HEK293T (cell line): ENCODE measurements at regions not wholly inside any gene's neighbourhood (a gene's known extent, or its start where the extent isn't known, plus 50 kb on each side); places are given as distances from the start of the nearest gene placed in this dataset.

ENCODE experiments used
- CTCF ChIA-PET: fragments of 350-600 bp; formaldehyde crosslinking; extraction: SDS; loops from one replicate; lab custom pipeline; 2021; ENCODE audit warnings: antibody characterized with exemption, inconsistent platforms; lab: Yijun Ruan, JAX
- POLR2A ChIA-PET: fragments of 350-600 bp; formaldehyde crosslinking; extraction: SDS; loops from one replicate; lab custom pipeline; 2020; ENCODE audit warnings: antibody characterized with exemption, inconsistent platforms; lab: Yijun Ruan, JAX
- DNase-seq: peaks from one replicate; pipeline ENCODE4 v3.0.0; 2012; ENCODE audit warnings: mixed read lengths; ENCODE audit errors: extremely low spot score
- ARNT ChIP-seq: fragments of 450-650 bp; IDR thresholded peaks from 2 replicates; pipeline ENCODE4 v1.6.1; 2017; ENCODE audit warnings: mild to moderate bottlenecking
- BHLHE40 ChIP-seq: fragments of 450-650 bp; IDR thresholded peaks from 2 replicates; pipeline ENCODE4 v1.6.1; 2016; ENCODE audit warnings: mild to moderate bottlenecking, moderate library complexity, borderline replicate concordance
- CTBP1 ChIP-seq: fragments of 450-650 bp; IDR thresholded peaks from 2 replicates; pipeline ENCODE4 v1.6.1; 2016; ENCODE audit warnings: borderline replicate concordance
- ELF4 ChIP-seq: fragments of 450-650 bp; IDR thresholded peaks from 2 replicates; pipeline ENCODE4 v1.6.1; 2017; ENCODE audit warnings: antibody characterized with exemption
- FOXA1 ChIP-seq: fragments of 450-650 bp; IDR thresholded peaks from 2 replicates; pipeline ENCODE4 v1.6.1; 2016; ENCODE audit warnings: mild to moderate bottlenecking
- FOXK2 ChIP-seq: fragments of 450-650 bp; IDR thresholded peaks from 2 replicates; pipeline ENCODE4 v1.6.1; 2016; ENCODE audit warnings: mild to moderate bottlenecking
- FOXM1 ChIP-seq: fragments of 450-650 bp; IDR thresholded peaks from 2 replicates; pipeline ENCODE4 v1.6.1; 2017; ENCODE audit warnings: mild to moderate bottlenecking, borderline replicate concordance
- HDGF ChIP-seq: fragments of 450-650 bp; IDR thresholded peaks from 2 replicates; pipeline ENCODE4 v1.6.1; 2017; ENCODE audit warnings: antibody characterized with exemption, borderline replicate concordance
- L3MBTL2 ChIP-seq: fragments of 450-650 bp; conservative IDR thresholded peaks from 2 replicates; pipeline ENCODE4 v1.6.1; 2016; ENCODE audit warnings: mild to moderate bottlenecking
- LEF1 ChIP-seq: fragments of 450-650 bp; IDR thresholded peaks from 2 replicates; pipeline ENCODE4 v1.6.1; 2017; ENCODE audit warnings: mild to moderate bottlenecking, borderline replicate concordance
- NFRKB ChIP-seq: fragments of 450-650 bp; IDR thresholded peaks from 2 replicates; pipeline ENCODE4 v1.6.1; 2016; ENCODE audit warnings: mild to moderate bottlenecking, moderate library complexity
- PKNOX1 ChIP-seq: fragments of 450-650 bp; IDR thresholded peaks from 2 replicates; pipeline ENCODE4 v1.6.1; 2016
- SP1 ChIP-seq: fragments of 450-650 bp; IDR thresholded peaks from 2 replicates; pipeline ENCODE4 v1.6.1; 2017
- SUZ12 ChIP-seq: fragments of 450-650 bp; IDR thresholded peaks from 2 replicates; pipeline ENCODE4 v1.6.1; 2016; ENCODE audit warnings: mild to moderate bottlenecking
- TARDBP ChIP-seq: fragments of 450-650 bp; IDR thresholded peaks from 2 replicates; pipeline ENCODE4 v1.6.1; 2016
- ZNF384 ChIP-seq: fragments of 450-650 bp; IDR thresholded peaks from 2 replicates; pipeline ENCODE4 v1.6.1; 2016

- POLR2A ChIA-PET: no interaction called here
Observed at GRCh38 chr3:174524203-174524602, 334.9 kb upstream of the NAALADL2 start.

DNA sequence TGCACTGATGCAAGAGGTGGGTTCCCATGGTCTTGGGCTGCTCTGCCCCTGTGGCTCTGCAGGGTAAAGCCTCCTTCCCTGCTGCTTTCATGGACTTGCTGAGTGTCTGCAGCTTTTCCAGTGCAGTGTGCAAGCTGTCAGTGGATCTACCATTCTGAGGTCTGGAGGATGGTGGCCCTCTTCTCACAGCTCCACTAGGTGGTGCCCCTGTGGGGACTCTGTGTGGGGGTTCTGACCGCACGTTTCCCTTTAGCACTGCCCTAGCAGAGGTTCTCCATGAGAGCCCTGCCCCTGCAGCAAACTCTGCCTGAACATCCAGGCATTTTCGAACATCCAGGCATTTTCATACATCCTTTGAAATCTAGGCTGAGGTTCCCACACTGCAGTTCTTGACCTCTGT lies 329.8 kb upstream of the NAALADL2 start:
- TF ChIP-seq CTBP1 (no peak), ELF4 (no peak), LEF1 (no peak), FOXM1 (no peak)
- POLR2A ChIA-PET: no interaction called here
- DNase-seq: no peak
- CTCF ChIA-PET: no interaction called here

More at GRCh38 chr3:174524203-174524602, 334.9 kb upstream of the NAALADL2 start:
- DNase-seq: no peak
- TF ChIP-seq FOXM1: no peak
- no peak for TF ChIP-seq L3MBTL2
- TF ChIP-seq BHLHE40: no peak
- TF ChIP-seq FOXK2: no peak
- no peak for TF ChIP-seq HDGF
- no peak for TF ChIP-seq ARNT
- no peak for TF ChIP-seq SP1
- TF ChIP-seq LEF1: no peak
- TF ChIP-seq PKNOX1: no peak
- CTCF ChIA-PET: no interaction called here

- CTCF ChIA-PET: no interaction called here
- POLR2A ChIA-PET: no interaction called here
- TF ChIP-seq PKNOX1: no peak
- TF ChIP-seq SUZ12: no peak
- TF ChIP-seq L3MBTL2: no peak
- TF ChIP-seq HDGF: no peak
- no peak for TF ChIP-seq FOXA1
- no peak for TF ChIP-seq FOXK2
- no peak for TF ChIP-seq ZNF384
- TF ChIP-seq BHLHE40: no peak
- TF ChIP-seq LEF1: no peak
- TF ChIP-seq NFRKB: no peak
- TF ChIP-seq SP1: no peak
- TF ChIP-seq CTBP1: no peak
- TF ChIP-seq ARNT: no peak
- TF ChIP-seq TARDBP: no peak
- TF ChIP-seq FOXM1: no peak
- no peak for DNase-seq
Observed at GRCh38 chr3:174531262-174531982, 327.7 kb upstream of the NAALADL2 start.

GRCh38 chr3:174532216-174532615 lies 326.9 kb upstream of the NAALADL2 start:
- DNase-seq: no peak
- ChIA-PET CTCF (no interaction called here), POLR2A (no interaction called here)
- TF ChIP-seq HDGF: no peak
- TF ChIP-seq L3MBTL2: no peak
- no peak for TF ChIP-seq ELF4
- no peak for TF ChIP-seq FOXK2
- TF ChIP-seq NFRKB: no peak
- TF ChIP-seq ARNT: no peak

DNA sequence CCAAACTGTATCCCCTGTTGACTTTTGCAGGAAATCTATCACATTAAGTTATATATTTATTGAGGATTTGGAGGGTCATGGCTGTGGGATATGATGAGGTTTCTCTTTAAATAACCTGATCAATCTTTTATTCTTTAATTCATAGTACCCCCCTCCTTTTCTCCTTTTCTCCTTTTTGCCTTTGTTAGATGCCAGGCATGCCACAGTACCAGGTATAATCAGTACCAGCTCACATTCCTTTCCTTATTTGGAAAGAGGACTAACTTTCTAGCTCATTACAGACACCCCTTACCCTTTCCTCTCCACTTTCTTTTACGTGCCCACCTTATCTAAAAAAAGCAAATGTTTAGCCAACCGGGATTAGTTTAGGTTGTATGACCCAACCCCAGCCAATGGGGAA lies 326.4 kb upstream of the NAALADL2 start:
- POLR2A ChIA-PET: no interaction called here
- CTCF ChIA-PET: no interaction called here
- no peak for DNase-seq
- TF ChIP-seq BHLHE40 (no peak), FOXM1 (no peak), L3MBTL2 (no peak)

DNA sequence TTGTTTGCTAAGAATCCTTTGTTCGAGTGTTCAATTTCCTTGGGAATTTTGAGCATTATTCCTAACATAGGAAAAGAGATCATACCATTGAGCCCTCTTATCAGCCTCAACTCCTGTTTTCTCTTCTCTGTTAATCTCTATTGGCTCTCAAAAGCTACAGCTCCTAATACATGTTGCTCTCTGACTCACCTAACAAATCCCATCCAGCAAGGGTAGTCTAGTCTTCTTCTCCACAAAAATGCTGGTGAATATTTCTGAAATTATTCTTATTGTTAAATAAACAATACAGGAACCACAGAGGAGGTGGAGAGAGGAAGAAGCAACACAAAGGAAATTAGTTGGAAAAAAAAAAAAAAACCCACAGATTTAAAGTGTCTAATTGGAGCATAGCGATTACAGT lies 325.8 kb upstream of the NAALADL2 start:
- POLR2A ChIA-PET: no interaction called here
- CTCF ChIA-PET: no interaction called here
- TF ChIP-seq ELF4: no peak
- TF ChIP-seq PKNOX1: no peak
- TF ChIP-seq ZNF384: no peak
- no peak for TF ChIP-seq LEF1
- TF ChIP-seq SUZ12: no peak
- TF ChIP-seq FOXK2: no peak
- TF ChIP-seq ARNT: no peak
- no peak for TF ChIP-seq CTBP1
- TF ChIP-seq HDGF: no peak
- DNase-seq: no peak

DNA sequence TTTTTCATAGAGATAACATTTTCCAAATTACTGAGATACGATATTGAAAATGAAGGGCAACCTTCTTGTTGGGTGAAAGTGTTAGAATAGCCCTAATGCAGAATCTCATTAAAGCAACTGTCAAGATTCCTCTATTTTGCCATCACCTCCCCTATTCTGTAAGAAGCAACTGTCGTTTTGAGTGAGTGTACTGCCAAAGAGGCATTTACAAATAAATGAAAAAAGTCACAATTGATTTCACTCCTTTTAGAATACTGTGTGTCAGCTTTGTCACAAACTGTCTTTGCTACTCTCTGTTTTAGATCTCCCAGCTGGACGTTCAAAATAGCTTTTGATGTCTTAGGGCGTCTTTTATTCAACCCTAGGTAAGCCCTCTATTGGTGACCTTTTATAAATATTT lies 322.8 kb upstream of the NAALADL2 start:
- CTCF ChIA-PET: no interaction called here
- TF ChIP-seq ELF4: no peak
- no peak for DNase-seq
- POLR2A ChIA-PET: no interaction called here

GRCh38 chr3:174538151-174538550 lies 321.0 kb upstream of the NAALADL2 start:
- POLR2A ChIA-PET: no interaction called here
- CTCF ChIA-PET: no interaction called here
- no peak for DNase-seq
- TF ChIP-seq TARDBP (no peak), NFRKB (no peak), HDGF (no peak), ZNF384 (no peak), PKNOX1 (no peak), L3MBTL2 (no peak), FOXA1 (no peak), BHLHE40 (no peak), ELF4 (no peak), CTBP1 (no peak), SUZ12 (no peak), ARNT (no peak), LEF1 (no peak), FOXK2 (no peak), SP1 (no peak), FOXM1 (no peak)
